ENCODE measurements at regions not wholly inside any gene's neighbourhood (a gene's known extent, or its start where the extent isn't known, plus 50 kb on each side); places are given as distances from the start of the nearest gene placed in this dataset.

GRCh38 chr6:84508981-84509380 lies 255.4 kb downstream of the TBX18 start:
- intact Hi-C loops (cut with micrococcal nuclease) = no loop called here
- H3K9me3 ChIP-seq (replicated peaks; ENCODE audit: control insufficient read depth, insufficient read depth, low read length) = no peaks in the 10 kb centered on the region
- no peaks in the 10 kb centered on the region for H3K27me3 ChIP-seq (ENCODE audit: control insufficient read depth in 2 of 2, insufficient read depth in 2 of 2, low read length in 2 of 2)
- H3K27ac ChIP-seq (ENCODE audit: insufficient read depth, low read depth, low read length) = no peak overlapping the region
- FAIRE-seq (no peak), DNase-seq (ENCODE audit: low read depth, low spot score) (no peak)
- POLR2A ChIA-PET = no interaction called here
- TF ChIP-seq POLR2AphosphoS5 (IDR thresholded peaks at IDR 0.05; ENCODE audit: insufficient read depth, low read depth, low read length) (no peak), CTCF (IDR thresholded peaks at IDR 0.05; ENCODE audit: extremely low read depth in 1 of 2, insufficient read depth in 1 of 2, low read depth in 1 of 2, low read length in 2 of 2) (no peak), FOS (IDR thresholded peaks at IDR 0.05; ENCODE audit: borderline replicate concordance, insufficient read depth, low read length) (no peak), MAX (IDR thresholded peaks at IDR 0.05; ENCODE audit: insufficient read depth, insufficient read length) (no peak), POLR2A (IDR thresholded peaks at IDR 0.05; ENCODE audit: low read depth, low read length) (no peak)
- H4K20me1 ChIP-seq (replicated peaks; ENCODE audit: control insufficient read depth, extremely low read depth, insufficient read depth, low read length) = no peaks in the 10 kb centered on the region
- no peak overlapping the region for H3K9ac ChIP-seq (replicated peaks; ENCODE audit: extremely low read depth, insufficient read depth, low read length)
- dilution Hi-C loops (cut with MboI; ENCODE audit: extremely low pct_ligation_motif_present, low sequenced_read_pairs) = no loop called here
- no peaks in the 10 kb centered on the region for H3K36me3 ChIP-seq (ENCODE audit: control insufficient read depth in 2 of 2, extremely low read depth in 1 of 2, insufficient read depth in 2 of 2, low read length in 2 of 2)
- BruUV-seq (replicated peaks) = no TSS peak
- CTCF ChIA-PET = interaction anchor here (0.8 to 2.0 kb wide), 5 partner anchors 13 to 253 kb away, joined by 3 to 5 read pairs (median 4); no protein-coding TSS in a partner anchor
- no peak overlapping the region for H3K4me3 ChIP-seq (replicated peaks in 1 of 3; ENCODE audit: insufficient read depth in 1 of 3, low read depth in 1 of 3, low read length in 3 of 3)
- no peaks in the 10 kb centered on the region for H3K79me2 ChIP-seq (ENCODE audit: control insufficient read depth, insufficient read depth, low read length)
- H3K9me1 ChIP-seq (replicated peaks; ENCODE audit: control insufficient read depth, extremely low read depth, insufficient read depth, low read length) = no peaks in the 10 kb centered on the region
- H2AFZ ChIP-seq (ENCODE audit: low read depth, low read length) = no peak overlapping the region
- no peak overlapping the region for H3K4me2 ChIP-seq (ENCODE audit: insufficient read depth, low read length)
- H3K4me1 ChIP-seq (ENCODE audit: control insufficient read depth, extremely low read depth, insufficient read depth, low read length) = no peaks in the 10 kb centered on the region

GRCh38 chr6:84508334-84508733 lies 256.1 kb downstream of the TBX18 start:
- ChIA-PET POLR2A (no interaction called here), CTCF (interaction anchor here (0.8 to 2.0 kb wide), 5 partner anchors 12 to 254 kb away, joined by 3 to 5 read pairs (median 4); no protein-coding TSS in a partner anchor)
- dilution Hi-C loops (cut with MboI; ENCODE audit: extremely low pct_ligation_motif_present, low sequenced_read_pairs) = no loop called here
- no peak for TF ChIP-seq EZH2 (IDR thresholded peaks at IDR 0.05; ENCODE audit: borderline replicate concordance, low read depth, low read length, severe bottlenecking)
- TF ChIP-seq CTCF (IDR thresholded peaks at IDR 0.05; ENCODE audit: extremely low read depth in 1 of 2, insufficient read depth in 1 of 2, low read depth in 1 of 2, low read length in 2 of 2) = no peak
- no peak for TF ChIP-seq GATA2 (IDR thresholded peaks at IDR 0.05; ENCODE audit: insufficient read depth, insufficient read length, low read depth, low read length)
- no peak for TF ChIP-seq POLR2AphosphoS5 (IDR thresholded peaks at IDR 0.05; ENCODE audit: insufficient read depth, low read depth, low read length)
- TF ChIP-seq JUN (IDR thresholded peaks at IDR 0.05; ENCODE audit: borderline replicate concordance, insufficient read depth, insufficient read length, low read depth) = no peak
- no peak for TF ChIP-seq MYC (IDR thresholded peaks at IDR 0.05; ENCODE audit: low read depth, low read length)
- no peak for TF ChIP-seq FOS (IDR thresholded peaks at IDR 0.05; ENCODE audit: borderline replicate concordance, insufficient read depth, low read length)
- TF ChIP-seq POLR2A (IDR thresholded peaks at IDR 0.05; ENCODE audit: low read depth, low read length) = no peak
- no peak for TF ChIP-seq MAX (IDR thresholded peaks at IDR 0.05; ENCODE audit: insufficient read depth, insufficient read length)
- no peaks in the 10 kb centered on the region for H3K4me1 ChIP-seq (ENCODE audit: control insufficient read depth, extremely low read depth, insufficient read depth, low read length)
- H3K4me3 ChIP-seq (replicated peaks in 1 of 3; ENCODE audit: insufficient read depth in 1 of 3, low read depth in 1 of 3, low read length in 3 of 3) = no peak overlapping the region
- no peaks in the 10 kb centered on the region for H3K79me2 ChIP-seq (ENCODE audit: control insufficient read depth, insufficient read depth, low read length)
- H3K4me2 ChIP-seq (ENCODE audit: insufficient read depth, low read length) = no peak overlapping the region
- no peaks in the 10 kb centered on the region for H3K9me3 ChIP-seq (replicated peaks; ENCODE audit: control insufficient read depth, insufficient read depth, low read length)
- H4K20me1 ChIP-seq (replicated peaks; ENCODE audit: control insufficient read depth, extremely low read depth, insufficient read depth, low read length) = no peaks in the 10 kb centered on the region
- DNase-seq (ENCODE audit: low read depth, low spot score) (no peak), FAIRE-seq (no peak)
- H3K27me3 ChIP-seq (ENCODE audit: control insufficient read depth in 2 of 2, insufficient read depth in 2 of 2, low read length in 2 of 2) = no peaks in the 10 kb centered on the region
- no TSS peak for BruUV-seq (replicated peaks)
- no peak overlapping the region for H3K27ac ChIP-seq (ENCODE audit: insufficient read depth, low read depth, low read length)
- no peak overlapping the region for H2AFZ ChIP-seq (ENCODE audit: low read depth, low read length)
- H3K9ac ChIP-seq (replicated peaks; ENCODE audit: extremely low read depth, insufficient read depth, low read length) = no peak overlapping the region
- no peaks in the 10 kb centered on the region for H3K9me1 ChIP-seq (replicated peaks; ENCODE audit: control insufficient read depth, extremely low read depth, insufficient read depth, low read length)
- no peaks in the 10 kb centered on the region for H3K36me3 ChIP-seq (ENCODE audit: control insufficient read depth in 2 of 2, extremely low read depth in 1 of 2, insufficient read depth in 2 of 2, low read length in 2 of 2)
- intact Hi-C loops (cut with micrococcal nuclease) = no loop called here
